ENCODE measurements at regions not wholly inside any gene's neighbourhood (a gene's known extent, or its start where the extent isn't known, plus 50 kb on each side); places are given as distances from the start of the nearest gene placed in this dataset.

- DNase-seq (ENCODE audit: low spot score), result no peak
Measured at GRCh38 chrX:109928596-109929335, 74.1 kb upstream of the TMEM164 start.

- no peak for DNase-seq (ENCODE audit: low spot score)
Measured at GRCh38 chrX:109931677-109932076, 71.2 kb upstream of the TMEM164 start.

- DNase-seq (ENCODE audit: low spot score), result no peak
Measured at GRCh38 chrX:109934434-109934833, 68.5 kb upstream of the TMEM164 start.

- no peak for DNase-seq (ENCODE audit: low spot score)
Measured at GRCh38 chrX:109934935-109935334, 68.0 kb upstream of the TMEM164 start.

- no peak for DNase-seq (ENCODE audit: low spot score)
Measured at GRCh38 chrX:109936114-109936513, 66.8 kb upstream of the TMEM164 start.

GRCh38 chrX:109936598-109936997, 66.3 kb upstream of the TMEM164 start:
- DNase-seq (ENCODE audit: low spot score), result no peak

- DNase-seq (ENCODE audit: low spot score), result no peak
Measured at GRCh38 chrX:109939498-109939897, 63.4 kb upstream of the TMEM164 start.

- no peak for DNase-seq (ENCODE audit: low spot score)
Measured at GRCh38 chrX:109940411-109940810, 62.5 kb upstream of the TMEM164 start.

- DNase-seq (ENCODE audit: low spot score), result no peak
Measured at GRCh38 chrX:109943092-109943739, 59.7 kb upstream of the TMEM164 start.

GRCh38 chrX:109943740-109944092, 59.2 kb upstream of the TMEM164 start:
- DNase-seq (ENCODE audit: low spot score), result no peak

GRCh38 chrX:109952050-109952449, 50.9 kb upstream of the TMEM164 start:
- no peak for DNase-seq (ENCODE audit: low spot score)

- DNase-seq (ENCODE audit: low spot score), result no peak
Measured at GRCh38 chrX:109952985-109953905, 49.7 kb upstream of the TMEM164 start.
